ENCODE measurements at regions not wholly inside any gene's neighbourhood (a gene's known extent, or its start where the extent isn't known, plus 50 kb on each side); places are given as distances from the start of the nearest gene placed in this dataset.

DNA sequence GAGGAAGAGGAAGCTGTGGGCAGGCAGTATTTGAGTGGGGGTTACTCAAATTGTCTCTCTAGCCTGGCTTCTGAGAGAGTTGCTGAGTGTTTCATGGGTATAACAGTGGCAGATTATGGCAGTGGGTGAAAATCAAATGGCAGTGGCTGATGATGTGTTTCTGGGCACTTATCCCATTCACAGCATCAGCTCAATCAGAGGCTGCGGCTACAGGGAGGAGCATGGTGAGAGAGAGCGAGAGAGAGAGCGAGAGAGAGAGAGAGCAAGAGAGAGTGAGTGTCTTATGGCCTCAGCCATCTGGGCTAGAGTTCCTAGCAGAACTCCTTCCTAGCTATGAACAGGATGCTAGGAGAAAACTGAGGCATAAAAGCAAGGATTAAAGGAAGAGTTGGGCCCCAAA is 178.9 kb downstream of the OLFM4 start:
- no peak for DNase-seq

DNA sequence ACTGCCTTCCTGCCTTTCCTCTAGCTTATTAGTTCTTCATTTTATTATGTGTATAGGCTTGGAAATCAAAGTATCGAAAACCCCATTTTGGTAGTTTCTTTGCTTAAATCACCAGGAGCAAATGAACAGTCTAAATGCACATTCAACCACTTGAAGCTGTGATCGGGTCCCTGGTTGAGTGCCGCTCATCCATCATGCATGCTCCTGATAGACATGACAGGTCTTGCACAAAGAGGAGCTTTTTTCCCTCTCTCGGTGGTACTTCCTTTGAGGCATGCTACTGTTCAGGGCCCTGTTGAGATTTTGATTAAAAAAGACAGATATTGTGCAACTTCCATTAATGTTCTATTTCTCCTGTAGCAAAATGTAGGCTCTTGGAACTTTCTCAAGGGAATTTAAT is 185.8 kb downstream of the OLFM4 start:
- no peak for DNase-seq

DNA sequence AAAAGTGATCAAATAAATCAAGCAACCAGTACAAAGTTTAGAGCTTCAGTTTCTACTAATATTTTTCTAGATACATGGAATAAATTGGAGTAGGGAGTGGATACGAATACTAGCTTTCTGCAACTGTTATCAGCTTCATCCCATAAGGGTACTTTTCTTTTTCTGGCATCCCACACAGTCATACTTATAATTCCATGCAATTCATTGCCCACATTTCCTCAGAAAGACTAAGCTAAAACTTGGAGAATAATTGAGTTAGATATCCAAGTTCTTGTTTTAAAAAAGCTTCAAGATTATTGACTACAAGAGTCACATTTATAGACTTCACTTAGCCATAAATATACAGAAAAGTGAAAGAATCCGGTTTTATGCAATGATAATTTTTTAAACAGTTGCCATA is 186.9 kb downstream of the OLFM4 start:
- no peak for DNase-seq

DNA sequence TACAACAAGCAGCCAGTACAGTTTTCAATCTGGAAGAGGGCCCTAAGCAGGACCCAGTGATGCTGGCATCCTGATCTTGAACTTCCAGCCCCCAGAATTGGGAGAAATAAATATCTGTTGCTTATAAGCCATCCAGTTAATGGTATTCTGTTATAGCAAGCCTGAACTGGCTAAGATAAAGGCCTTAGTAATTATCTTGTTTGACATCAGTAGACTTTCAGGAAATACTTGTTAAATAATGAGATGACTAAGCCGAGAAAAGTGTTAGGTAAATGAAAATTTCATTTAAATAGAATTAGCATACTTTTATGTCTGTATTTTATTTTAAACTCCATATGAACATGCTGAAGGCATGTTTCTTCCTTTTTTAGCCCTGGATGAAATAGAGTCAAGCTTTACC is 188.2 kb downstream of the OLFM4 start:
- no peak for DNase-seq

DNA sequence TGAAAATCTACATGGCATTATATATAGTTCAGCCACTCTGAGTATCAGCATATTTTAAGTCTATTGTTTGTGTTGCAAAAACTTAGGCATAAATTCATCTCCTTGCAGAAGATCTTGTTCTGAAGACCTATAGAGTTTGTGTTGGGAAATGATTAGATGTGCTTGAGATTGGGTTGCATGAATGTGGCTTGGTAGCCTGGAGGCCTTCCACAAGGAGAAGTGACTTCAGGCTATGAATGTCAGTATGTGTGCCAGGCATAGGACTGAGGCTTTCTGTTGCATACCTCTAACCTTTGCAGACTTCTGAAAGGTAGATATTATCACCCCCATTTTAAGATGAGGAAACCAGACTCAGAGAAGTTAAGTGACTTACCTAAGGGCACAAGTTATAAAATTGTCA is 188.6 kb downstream of the OLFM4 start:
- no peak for DNase-seq

DNA sequence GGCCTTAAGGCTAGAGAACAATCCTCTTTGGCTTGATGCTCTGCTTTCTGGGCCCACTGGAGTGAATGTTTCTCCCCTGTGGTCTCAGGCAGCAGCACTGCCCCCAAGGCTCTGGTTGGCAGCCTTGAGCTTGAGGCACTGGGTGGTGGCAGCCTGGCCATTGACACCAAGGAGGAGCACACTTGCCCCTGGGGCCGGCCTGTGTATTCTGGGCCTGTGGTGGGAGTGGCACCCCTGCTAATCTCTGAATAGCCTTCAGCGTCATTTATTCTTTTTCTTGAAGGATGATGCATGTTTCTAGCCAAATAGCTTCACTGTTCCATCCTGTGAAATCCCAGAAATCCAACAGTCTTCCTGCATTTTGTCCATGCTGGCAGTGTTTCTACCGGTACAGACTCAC is 191.4 kb downstream of the OLFM4 start:
- DNase-seq, result no peak

DNA sequence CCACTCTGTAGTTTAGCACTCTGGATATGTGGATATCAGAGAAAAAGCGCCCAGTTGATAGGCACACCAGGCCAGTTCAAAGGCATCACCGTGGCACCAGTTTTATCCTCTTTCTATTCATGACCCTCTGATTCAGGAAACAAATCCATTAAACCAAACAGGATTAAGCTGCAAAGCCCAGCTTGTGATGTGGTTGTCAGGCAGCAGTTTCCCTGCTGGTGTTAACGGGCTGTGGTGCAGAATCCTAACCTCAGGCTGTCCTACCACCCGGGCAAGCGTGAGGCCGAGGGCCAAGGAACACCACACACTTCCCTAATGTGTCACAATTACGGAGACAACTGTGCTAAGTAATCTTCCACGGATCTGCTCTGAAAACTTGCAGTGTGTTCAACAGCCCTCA is 209.1 kb downstream of the OLFM4 start:
- no peak for DNase-seq

DNA sequence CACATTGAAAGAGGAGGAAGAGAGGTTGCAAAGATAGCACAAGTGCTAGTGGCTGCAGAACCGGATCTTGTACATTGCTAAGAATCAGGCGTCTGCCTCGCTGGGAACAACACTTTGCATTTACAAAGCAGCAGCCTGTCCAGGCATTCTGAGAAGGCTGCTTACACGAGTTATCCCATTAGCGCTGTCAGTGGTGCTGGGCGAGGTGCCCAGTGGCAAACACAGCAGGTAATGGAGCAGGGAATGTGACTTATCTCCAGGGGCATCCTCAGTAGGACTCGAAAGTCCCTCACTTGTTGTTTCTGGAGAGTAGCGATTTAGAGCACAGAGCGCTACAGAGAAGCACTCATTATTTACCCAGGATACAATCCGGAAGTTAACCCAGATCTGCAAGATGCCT is 209.6 kb downstream of the OLFM4 start:
- no peak for DNase-seq

DNA sequence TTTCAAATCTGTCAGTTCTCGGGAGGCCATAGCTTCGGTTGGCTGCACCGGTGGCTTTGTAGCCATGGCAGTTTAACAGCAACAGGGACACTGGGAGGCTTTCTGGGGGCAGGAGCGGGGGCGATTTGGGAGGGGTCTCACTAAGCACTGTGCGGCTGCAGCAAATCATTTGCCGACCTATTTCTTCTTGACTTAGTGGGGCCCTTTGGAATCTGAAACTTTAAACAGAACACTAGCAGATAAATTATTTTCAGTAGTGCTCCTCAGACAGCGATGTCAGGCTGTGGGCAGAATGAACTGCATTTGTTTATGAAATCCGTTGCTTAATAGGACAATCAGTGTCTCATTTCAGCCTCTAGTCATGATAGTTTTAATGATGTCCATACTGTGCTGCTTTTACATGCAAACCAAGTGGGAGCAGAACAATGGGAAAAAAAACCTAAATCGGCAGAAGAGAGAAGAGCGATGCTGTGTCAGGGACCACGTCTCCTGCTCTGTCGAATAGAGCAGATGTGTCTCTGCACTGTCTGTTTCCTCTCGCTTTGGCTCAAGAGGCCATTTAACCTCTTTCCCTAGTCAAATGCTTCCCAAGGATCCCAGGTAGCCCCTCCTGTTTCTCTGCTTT is 211.9 kb downstream of the OLFM4 start:
- DNase-seq, result no peak

DNA sequence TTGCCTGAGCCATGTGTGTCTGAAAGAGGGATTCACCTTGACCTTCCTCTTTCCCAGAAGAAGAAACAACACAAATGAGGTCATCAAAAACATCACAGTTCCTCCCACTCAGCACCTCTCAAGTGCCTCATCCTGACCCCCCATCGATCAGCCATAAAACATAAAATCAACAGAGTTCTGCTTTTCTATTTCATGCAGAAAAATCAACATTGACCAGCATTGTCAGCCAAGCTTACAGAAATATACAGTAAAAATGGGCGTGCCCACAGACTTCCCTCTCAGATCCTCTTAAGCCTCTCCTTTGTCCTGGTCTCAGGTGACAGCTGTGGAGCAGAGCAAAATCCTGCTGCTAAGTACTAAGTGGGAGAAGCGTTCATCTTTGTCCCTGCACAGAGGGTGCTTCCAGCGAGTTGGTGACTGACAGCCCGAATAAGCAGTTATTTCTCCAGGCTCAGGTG is 213.3 kb downstream of the OLFM4 start:
- DNase-seq, result no peak

DNA sequence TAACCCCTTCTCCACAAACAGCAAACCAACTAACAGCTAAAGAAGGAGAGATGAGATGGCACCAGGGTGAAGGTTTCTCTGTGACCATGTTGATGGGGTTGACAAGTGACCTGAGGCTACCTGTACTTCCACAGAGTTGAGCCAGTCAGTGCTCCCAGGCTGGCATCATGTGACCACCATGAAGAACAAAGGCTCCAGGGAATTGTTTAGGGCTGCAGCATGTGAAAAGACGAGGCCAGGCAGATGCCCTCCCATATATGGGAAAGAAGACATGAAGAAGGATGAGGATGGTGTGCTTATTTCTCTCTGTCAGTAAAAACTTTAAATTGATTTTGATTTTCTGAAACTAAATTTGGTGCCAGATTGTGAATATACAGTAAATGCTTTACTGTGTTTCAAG is 220.6 kb downstream of the OLFM4 start:
- no peak for DNase-seq

DNA sequence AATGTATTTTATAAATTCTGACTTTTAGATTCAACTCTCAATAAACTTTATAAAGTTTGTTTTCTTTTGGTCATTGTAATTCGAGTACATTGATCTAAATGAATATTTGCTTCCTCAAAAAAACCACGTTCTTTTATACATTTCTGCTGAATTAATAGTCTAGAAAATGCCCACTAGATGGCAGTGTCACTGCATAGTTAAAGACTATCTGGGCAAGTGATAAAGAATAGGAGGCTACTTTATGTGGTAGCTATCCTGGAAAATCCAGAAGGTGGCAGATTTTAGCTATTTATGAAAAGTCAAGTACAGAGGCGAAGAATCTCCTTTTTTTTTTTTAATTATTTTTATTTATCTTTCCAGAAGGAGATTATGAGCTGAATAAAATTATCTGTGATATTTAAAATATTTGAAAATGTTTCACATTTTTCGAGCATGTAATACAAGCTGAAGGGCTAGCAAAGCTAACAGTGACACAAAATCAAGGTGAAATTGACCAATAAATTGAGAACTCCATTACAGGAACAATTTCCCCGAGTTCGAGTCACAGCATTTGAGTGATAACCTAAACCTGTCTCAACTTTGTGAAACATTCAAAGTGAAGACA is 221.8 kb downstream of the OLFM4 start:
- peak; percentile 80 for DNase-seq

DNA sequence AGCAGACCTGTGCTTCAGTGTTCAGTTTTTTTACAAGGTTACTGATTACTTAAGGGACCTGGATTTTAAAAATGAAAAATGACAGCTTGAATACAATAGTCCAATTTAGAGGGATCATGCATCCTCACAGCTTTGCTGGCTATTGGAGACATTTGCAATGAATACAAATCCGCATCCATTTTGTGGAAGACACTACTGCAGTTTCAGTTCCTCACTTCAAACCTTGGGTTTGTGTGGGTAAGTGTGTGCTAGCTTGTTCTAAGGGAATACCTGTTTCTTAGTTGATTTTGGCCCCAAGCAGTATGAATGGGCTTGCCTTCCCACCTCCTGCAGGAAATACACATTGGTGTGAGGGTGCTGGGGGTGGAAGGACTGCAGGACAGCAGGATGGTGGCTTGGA is 222.4 kb downstream of the OLFM4 start:
- no peak for DNase-seq

DNA sequence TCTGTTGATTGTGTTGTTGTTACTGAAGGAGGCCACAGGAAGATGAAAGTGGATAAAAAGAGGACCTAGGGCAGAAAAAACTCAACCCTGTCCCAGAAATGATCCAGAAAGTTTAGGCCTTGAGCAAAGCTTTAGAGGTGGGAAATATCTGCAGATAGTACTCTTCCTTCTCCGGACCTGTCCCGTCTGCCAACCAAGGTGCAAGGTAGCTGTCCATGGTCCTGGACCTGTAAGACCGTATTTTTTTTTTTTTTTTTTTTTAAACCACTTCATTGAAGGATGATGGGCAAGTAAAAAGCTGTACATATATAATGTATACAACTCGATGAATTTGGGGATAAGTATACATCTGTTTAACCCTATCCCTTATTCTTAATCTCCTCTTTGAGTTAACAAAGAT is 225.9 kb downstream of the OLFM4 start:
- no peak for DNase-seq

DNA sequence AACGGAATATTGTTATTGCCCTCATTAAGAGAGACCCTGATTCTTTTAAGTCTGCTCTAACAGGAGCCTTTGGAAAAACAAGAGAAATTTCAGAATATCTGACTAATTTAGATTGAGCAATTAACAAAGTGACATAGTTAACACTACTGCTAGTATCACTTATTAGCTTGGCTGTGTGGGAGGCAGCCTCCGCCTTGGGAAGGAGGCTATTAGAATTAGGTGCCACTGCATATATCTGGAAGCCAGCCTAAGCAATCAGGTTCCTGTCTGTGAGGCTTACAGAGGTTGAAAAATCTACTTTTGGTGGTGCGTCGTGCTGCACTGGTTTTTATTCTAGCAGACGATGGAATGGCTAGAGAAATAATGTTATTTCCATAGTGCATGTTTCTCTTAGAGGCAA is 227.2 kb downstream of the OLFM4 start:
- no peak for DNase-seq

DNA sequence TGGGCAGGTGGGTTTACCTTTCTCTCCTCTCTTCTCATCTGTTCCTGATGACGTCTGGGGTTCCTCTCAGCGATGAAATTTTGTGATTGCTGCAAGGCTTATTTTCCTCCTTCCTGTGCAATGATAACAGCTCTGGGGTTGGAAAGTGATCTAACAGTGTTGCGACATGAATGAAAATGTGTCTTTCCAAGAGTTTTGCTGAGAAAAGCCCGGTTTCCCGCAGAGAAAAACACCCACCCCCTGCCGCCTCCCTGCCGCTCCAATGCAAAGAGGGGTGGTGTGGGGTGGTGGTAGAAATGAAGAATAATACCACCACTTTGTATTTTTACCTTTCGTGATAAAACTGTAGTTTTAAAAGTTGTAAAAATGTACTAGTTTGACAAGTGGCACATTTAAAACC is 232.0 kb downstream of the OLFM4 start:
- DNase-seq, result no peak

DNA sequence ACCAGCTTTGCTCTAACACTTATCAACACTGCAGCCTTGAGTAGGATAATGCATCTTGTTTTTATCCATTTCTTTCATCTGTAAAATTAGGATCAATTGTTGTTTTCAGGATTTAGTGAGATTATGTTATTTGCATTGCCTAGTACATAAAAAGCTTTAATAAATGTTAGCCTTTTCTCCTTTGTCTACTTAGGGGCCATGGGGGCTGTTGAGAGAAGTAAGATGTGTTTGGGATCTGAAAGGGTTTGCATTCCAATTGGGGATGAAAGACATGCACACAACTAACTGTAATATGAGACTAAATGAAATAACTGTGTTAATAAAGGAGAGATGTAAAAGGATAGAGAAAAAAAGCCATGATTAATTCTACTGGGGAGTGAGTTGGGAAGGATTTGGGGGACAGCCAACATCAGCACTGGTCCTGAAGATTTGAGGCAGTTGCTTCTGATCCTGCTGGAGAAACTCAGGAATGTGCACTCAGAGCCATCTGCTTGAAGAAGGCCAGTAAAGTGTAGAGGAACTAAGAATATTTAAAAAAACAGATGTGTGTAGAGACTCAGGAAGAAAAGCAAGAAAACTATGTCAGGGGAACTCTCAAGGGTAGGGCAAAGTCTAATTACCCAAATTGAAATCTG is 236.3 kb downstream of the OLFM4 start:
- DNase-seq, result no peak

DNA sequence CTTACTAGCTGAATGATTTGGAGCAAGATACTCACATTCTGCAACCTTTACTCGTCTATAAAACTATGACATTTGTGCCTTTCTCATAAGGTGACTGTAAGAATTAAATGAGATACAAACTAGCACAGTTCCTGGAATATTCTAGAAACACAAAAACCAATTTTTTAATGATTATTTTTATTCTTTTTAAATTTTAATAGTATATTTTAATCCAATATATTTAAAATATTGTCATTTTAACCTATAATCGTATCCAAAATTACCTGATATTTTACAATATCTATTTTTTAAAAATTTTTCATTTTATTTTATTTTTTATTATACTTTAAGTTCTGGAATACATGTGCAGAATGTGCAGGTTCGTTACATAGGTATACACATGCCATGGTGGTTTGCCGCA is 238.1 kb downstream of the OLFM4 start:
- no peak for DNase-seq

DNA sequence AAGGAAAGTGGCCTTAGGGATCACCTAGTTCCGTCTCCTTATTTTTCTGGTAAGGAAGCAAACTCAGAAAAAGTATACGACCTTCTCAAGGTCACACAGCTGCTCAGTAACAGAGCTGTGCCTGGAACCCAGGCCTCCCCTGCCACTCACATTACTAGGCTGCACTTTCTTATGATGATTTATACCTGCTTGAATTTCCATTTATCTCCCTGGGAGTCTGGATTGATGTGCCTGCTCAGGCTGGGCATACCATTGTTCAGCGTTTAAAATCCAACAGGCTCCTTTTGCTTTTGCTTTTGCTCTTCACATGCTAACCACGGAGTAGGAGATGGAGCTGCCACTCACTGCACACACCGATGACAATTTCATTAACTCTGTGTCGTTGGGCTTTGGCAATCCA is 241.0 kb downstream of the OLFM4 start:
- no peak for DNase-seq

DNA sequence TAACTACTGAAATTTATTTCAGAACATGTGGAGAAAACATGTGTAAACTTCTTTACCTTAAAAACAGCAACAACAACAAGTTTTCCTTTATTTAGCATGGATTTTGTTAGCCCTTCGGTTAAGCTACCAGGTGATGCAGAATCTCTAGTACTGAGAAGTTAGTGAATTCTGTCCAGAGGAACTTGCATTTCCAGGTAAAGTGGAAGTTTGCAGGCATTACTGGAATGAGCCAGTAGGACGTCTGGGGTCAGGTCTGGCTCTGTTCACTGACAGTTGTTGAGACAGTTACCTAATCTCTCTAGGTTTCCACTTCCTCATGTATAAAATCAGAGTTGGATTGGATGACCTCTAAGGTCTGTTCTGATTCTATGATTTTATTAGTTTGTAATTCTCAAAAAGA is 244.3 kb downstream of the OLFM4 start:
- DNase-seq, result no peak

DNA sequence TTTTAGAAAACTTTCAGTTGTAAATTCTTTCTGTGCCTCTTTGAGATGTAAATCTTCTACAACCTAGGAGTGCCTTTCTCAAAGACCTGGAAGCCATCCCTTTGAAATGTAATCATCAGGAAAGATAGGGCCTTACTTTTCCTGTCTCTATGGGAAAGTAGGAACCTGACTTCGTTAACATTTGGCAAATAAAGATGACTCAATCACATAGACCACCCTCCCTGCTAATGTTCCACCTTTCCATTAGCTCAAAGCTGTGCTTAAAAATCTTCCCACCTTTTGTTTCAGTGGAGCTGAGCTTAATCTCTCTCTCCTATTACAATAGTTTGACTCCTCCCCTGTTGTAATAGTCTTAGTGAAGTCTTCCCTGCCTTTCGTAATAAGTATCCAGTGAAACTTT is 247.7 kb downstream of the OLFM4 start:
- DNase-seq, result no peak

DNA sequence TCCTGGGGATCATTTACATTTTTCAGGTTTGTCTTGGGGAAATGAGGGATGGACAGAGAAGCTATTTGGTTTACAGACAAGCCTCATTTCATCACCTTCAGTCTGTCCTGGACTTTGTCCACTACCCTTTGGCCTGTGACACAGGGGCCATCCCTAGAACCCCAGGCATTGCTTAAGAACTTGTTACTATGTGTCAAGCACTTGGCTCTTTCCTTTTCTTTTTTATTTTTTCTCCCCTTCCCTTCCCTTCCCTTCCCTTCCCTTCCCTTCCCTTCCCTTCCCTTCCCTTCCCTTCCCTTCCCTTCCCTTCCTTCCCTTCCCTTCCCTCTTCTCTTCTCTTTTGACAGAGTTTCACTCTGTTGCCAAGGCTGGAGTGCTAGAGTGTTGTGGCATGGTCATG is 253.1 kb downstream of the OLFM4 start:
- DNase-seq, result no peak

DNA sequence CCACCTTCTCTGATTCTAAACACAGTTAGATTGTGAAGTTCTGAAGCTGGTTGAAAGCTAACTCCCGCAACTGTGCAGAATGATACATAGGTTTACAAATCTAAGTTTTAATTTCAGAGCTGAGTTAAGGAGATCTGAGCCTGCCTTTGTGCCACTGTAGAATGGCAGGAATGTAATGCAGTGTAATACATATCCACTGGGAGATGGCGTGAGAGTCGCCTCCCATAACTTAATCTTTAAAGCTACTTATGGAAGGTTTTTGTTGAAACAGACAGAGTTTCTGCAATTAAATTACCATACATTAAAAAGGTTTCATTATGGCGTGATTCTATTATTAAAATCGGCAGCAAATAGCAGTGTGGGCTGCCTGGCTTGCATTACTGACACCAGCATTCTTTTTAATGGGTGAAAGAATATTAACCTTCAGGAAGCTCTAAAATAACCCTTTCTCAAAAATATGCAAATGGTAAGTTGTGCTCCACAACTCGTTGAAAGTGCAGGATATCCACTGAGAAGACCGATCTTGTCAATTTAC is 257.4 kb downstream of the OLFM4 start:
- DNase-seq, result no peak

DNA sequence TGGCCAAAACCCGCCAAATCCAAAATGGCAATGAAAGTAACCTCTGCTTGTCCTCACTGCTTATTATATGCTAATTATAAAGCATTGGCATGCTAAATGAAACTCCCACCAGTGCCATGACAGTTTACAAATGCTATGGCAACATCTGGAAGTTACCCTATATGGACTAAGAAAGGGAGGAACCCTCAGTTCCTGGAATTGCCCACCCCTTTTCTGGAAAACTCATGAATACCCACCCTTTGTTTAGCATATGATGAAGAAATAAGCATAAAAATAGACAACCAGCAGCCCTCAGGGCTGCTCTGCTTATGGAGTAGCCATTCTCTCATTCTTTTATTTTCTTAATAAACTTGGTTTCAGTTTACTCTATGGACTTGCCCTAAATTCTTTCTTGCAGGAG is 269.8 kb downstream of the OLFM4 start:
- no peak for DNase-seq

DNA sequence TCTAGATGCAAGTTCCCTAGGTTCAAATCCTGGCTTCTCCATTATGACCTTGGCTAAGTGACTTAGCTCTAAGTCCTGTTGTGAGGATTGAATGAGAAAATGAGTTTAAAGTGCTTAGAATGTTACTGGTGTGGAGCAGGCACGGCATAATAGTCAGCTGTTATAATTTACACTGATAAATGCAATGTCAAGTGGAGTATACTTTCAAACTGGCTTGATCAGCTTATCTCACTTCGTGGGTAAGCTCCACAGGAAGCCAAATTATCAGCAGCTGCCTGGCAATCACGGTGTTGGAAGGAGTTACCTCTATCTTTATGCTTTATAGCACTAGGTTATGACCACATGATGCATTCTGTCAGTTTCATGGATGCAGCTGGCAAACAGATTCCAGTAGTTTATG is 272.8 kb downstream of the OLFM4 start:
- no peak for DNase-seq

Data from suppressor macrophage treated with lipopolysaccharide for 4 hours (primary cell).